GM21825 (cell line): ENCODE measurements at regions not wholly inside any gene's neighbourhood (a gene's known extent, or its start where the extent isn't known, plus 50 kb on each side); places are given as distances from the start of the nearest gene placed in this dataset.

Experiments used
- ATAC-seq: cut with Tn5 transposase; IDR thresholded peaks from one replicate; pipeline ENCODE4 v1.9.1; 2021; ENCODE audit warnings: mild to moderate bottlenecking, moderate library complexity; ENCODE audit not compliant: unreplicated experiment

- ATAC-seq, result no peak
These were observed 127.8 kb upstream of the FBN2 start for GRCh38 chr5:128665747-128666355.

GRCh38 chr5:128667152-128667551 is 129.1 kb upstream of the FBN2 start:
- no peak for ATAC-seq

- no peak for ATAC-seq
These were observed 129.7 kb upstream of the FBN2 start for GRCh38 chr5:128667751-128668150.

- no peak for ATAC-seq
These were observed 130.9 kb upstream of the FBN2 start for GRCh38 chr5:128668921-128669320.

GRCh38 chr5:128669803-128670202 is 131.8 kb upstream of the FBN2 start:
- no peak for ATAC-seq

- ATAC-seq, result no peak
These were observed 133.9 kb upstream of the FBN2 start for GRCh38 chr5:128671943-128672342.

GRCh38 chr5:128673000-128673399 is 135.0 kb upstream of the FBN2 start:
- no peak for ATAC-seq

GRCh38 chr5:128673411-128673957 is 135.4 kb upstream of the FBN2 start:
- ATAC-seq, result no peak

GRCh38 chr5:128673970-128674369 is 135.9 kb upstream of the FBN2 start:
- no peak for ATAC-seq

GRCh38 chr5:128674837-128675446 is 136.9 kb upstream of the FBN2 start:
- ATAC-seq, result no peak

GRCh38 chr5:128681096-128681495 is 143.1 kb upstream of the FBN2 start:
- no peak for ATAC-seq

- no peak for ATAC-seq
These were observed 143.9 kb upstream of the FBN2 start for GRCh38 chr5:128681764-128682592.

GRCh38 chr5:128682669-128683068 is 144.6 kb upstream of the FBN2 start:
- ATAC-seq, result no peak

- no peak for ATAC-seq
These were observed 146.9 kb upstream of the FBN2 start for GRCh38 chr5:128684961-128685360.

GRCh38 chr5:128687930-128688329 is 149.9 kb upstream of the FBN2 start:
- ATAC-seq, result no peak

GRCh38 chr5:128693764-128694163 is 155.7 kb upstream of the FBN2 start:
- no peak for ATAC-seq

GRCh38 chr5:128695791-128696530 is 157.9 kb upstream of the FBN2 start:
- no peak for ATAC-seq

GRCh38 chr5:128701301-128701700 is 163.3 kb upstream of the FBN2 start:
- ATAC-seq, result no peak

GRCh38 chr5:128703322-128703721 is 165.3 kb upstream of the FBN2 start:
- ATAC-seq, result no peak

GRCh38 chr5:128706269-128706668 is 168.2 kb upstream of the FBN2 start:
- no peak for ATAC-seq

- no peak for ATAC-seq
These were observed 170.8 kb upstream of the FBN2 start for GRCh38 chr5:128708841-128709240.
